ENCODE measurements at regions not wholly inside any gene's neighbourhood (a gene's known extent, or its start where the extent isn't known, plus 50 kb on each side); places are given as distances from the start of the nearest gene placed in this dataset.

GRCh38 chr11:19403196-19403895 lies 162.6 kb upstream of the E2F8 start:
- Histone ChIP-seq H3K27me3 (no peaks in the 10 kb centered on the region), H3K4me3 (no peak overlapping the region), H3K27ac (no peak overlapping the region), H3K36me3 (no peaks in the 10 kb centered on the region), H3K9me3 (no peaks in the 10 kb centered on the region), H3K4me1 (no peaks in the 10 kb centered on the region)
- intact Hi-C loops (cut with DNase I) = no loop called here
- TF ChIP-seq EP300 (IDR thresholded peaks at IDR 0.05) (no peak), POLR2A (IDR thresholded peaks at IDR 0.05) (no peak), CTCF (IDR thresholded peaks at IDR 0.05) (no peak), POLR2AphosphoS5 (IDR thresholded peaks at IDR 0.05) (no peak)
- WGBS, 2 donors = 61 to 68% methylated on average over 7 of the region's 7 CpGs
- no peak for DNase-seq

- no peak overlapping the region for H3K27ac ChIP-seq
- intact Hi-C loops (cut with DNase I) = no loop called here
- H3K27me3 ChIP-seq = no peaks in the 10 kb centered on the region
- DNase-seq = no peak
- no peak overlapping the region for H3K4me3 ChIP-seq
- no peaks in the 10 kb centered on the region for H3K9me3 ChIP-seq
- H3K4me1 ChIP-seq = no peaks in the 10 kb centered on the region
- WGBS, 2 donors = 92 to 94% methylated on average over 5 of the region's 5 CpGs
- no peaks in the 10 kb centered on the region for H3K36me3 ChIP-seq
- TF ChIP-seq POLR2AphosphoS5 (IDR thresholded peaks at IDR 0.05) = no peak
- TF ChIP-seq EP300 (IDR thresholded peaks at IDR 0.05) = no peak
- TF ChIP-seq CTCF (IDR thresholded peaks at IDR 0.05) = no peak
- no peak for TF ChIP-seq POLR2A (IDR thresholded peaks at IDR 0.05)
Measured at GRCh38 chr11:19400296-19400695, 159.6 kb upstream of the E2F8 start.

- WGBS, 2 donors = 28 to 50% methylated on average over 9 of the region's 9 CpGs
- Histone ChIP-seq H3K27ac (peak overlapping the region in 2 of 4 donors; percentile 14), H3K36me3 (no peaks in the 10 kb centered on the region), H3K4me1 (no peaks in the 10 kb centered on the region), H3K27me3 (no peaks in the 10 kb centered on the region), H3K9me3 (no peaks in the 10 kb centered on the region), H3K4me3 (no peak overlapping the region)
- intact Hi-C loops (cut with DNase I) = no loop called here
- peak in 2 of 4 donors; percentile 24 to 30 for TF ChIP-seq POLR2AphosphoS5 (IDR thresholded peaks at IDR 0.05)
- no peak for TF ChIP-seq EP300 (IDR thresholded peaks at IDR 0.05)
- DNase-seq = peak; percentile 79
Measured at GRCh38 chr11:19398772-19399527, 158.2 kb upstream of the E2F8 start.

GRCh38 chr11:19398273-19398672 lies 157.5 kb upstream of the E2F8 start:
- no peaks in the 10 kb centered on the region for H3K27me3 ChIP-seq
- H3K9me3 ChIP-seq = no peaks in the 10 kb centered on the region
- 73 to 74% methylated on average over 5 of the region's 5 CpGs for WGBS, 2 donors
- intact Hi-C loops (cut with DNase I) = no loop called here
- H3K4me3 ChIP-seq = no peak overlapping the region
- H3K36me3 ChIP-seq = no peaks in the 10 kb centered on the region
- DNase-seq = no peak
- TF ChIP-seq EP300 (IDR thresholded peaks at IDR 0.05) (no peak), CTCF (IDR thresholded peaks at IDR 0.05) (no peak), POLR2AphosphoS5 (IDR thresholded peaks at IDR 0.05) (no peak), POLR2A (IDR thresholded peaks at IDR 0.05) (no peak)
- H3K4me1 ChIP-seq = no peaks in the 10 kb centered on the region
- peak overlapping the region in 1 of 4 donors; percentile 14 for H3K27ac ChIP-seq

- intact Hi-C loops (cut with DNase I) = no loop called here
- WGBS, 2 donors = 63 to 64% methylated on average over 3 of the region's 3 CpGs
- Histone ChIP-seq H3K36me3 (no peaks in the 10 kb centered on the region), H3K27me3 (no peaks in the 10 kb centered on the region), H3K4me1 (no peaks in the 10 kb centered on the region), H3K9me3 (no peaks in the 10 kb centered on the region), H3K27ac (no peak overlapping the region), H3K4me3 (no peak overlapping the region)
- DNase-seq = no peak
- TF ChIP-seq POLR2AphosphoS5 (IDR thresholded peaks at IDR 0.05) (no peak), POLR2A (IDR thresholded peaks at IDR 0.05) (no peak), EP300 (IDR thresholded peaks at IDR 0.05) (no peak), CTCF (IDR thresholded peaks at IDR 0.05) (no peak)
Measured at GRCh38 chr11:19395050-19395449, 154.3 kb upstream of the E2F8 start.
